ENCODE measurements at regions not wholly inside any gene's neighbourhood (a gene's known extent, or its start where the extent isn't known, plus 50 kb on each side); places are given as distances from the start of the nearest gene placed in this dataset.

DNA sequence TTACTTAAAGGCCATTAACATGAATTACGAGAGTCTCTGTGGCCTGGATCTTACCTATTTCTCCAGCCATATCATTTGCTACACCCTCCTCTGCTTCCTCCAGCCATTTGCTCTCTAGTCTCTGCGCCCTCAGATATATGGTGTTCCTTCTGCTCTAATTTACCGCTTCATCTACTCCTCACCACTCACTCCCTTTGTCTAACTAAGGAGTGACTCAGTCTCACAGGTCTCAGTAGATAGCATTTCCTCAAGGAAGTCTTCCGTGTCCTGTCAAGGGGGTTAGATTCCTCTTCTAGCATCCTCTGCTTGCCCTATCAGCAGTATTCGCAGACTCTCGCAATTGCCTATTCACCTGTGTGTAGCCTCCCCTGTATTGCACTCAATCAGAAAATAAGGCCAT is 892.1 kb upstream of the INTU start:
- no peak overlapping the region for H3K4me3 Mint-ChIP-seq
- no peaks in the 10 kb centered on the region for H3K27me3 Mint-ChIP-seq (ENCODE audit: low read depth)
- no peak overlapping the region for H3K27ac Mint-ChIP-seq (ENCODE audit: unreplicated experiment)
- no peaks in the 10 kb centered on the region for H3K9me3 Mint-ChIP-seq
- TF ChIP-seq, protein P1, sequence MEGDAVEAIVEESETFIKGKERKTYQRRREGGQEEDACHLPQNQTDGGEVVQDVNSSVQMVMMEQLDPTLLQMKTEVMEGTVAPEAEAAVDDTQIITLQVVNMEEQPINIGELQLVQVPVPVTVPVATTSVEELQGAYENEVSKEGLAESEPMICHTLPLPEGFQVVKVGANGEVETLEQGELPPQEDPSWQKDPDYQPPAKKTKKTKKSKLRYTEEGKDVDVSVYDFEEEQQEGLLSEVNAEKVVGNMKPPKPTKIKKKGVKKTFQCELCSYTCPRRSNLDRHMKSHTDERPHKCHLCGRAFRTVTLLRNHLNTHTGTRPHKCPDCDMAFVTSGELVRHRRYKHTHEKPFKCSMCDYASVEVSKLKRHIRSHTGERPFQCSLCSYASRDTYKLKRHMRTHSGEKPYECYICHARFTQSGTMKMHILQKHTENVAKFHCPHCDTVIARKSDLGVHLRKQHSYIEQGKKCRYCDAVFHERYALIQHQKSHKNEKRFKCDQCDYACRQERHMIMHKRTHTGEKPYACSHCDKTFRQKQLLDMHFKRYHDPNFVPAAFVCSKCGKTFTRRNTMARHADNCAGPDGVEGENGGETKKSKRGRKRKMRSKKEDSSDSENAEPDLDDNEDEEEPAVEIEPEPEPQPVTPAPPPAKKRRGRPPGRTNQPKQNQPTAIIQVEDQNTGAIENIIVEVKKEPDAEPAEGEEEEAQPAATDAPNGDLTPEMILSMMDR (conservative IDR thresholded peaks at IDR 0.05) = no peak
- H3K4me1 Mint-ChIP-seq = no peaks in the 10 kb centered on the region
- no peak for DNase-seq (ENCODE audit: low read depth, low spot score)
- peaks cover 2% of the 10 kb centered on the region for H3K36me3 Mint-ChIP-seq (ENCODE audit: low read depth)

DNA sequence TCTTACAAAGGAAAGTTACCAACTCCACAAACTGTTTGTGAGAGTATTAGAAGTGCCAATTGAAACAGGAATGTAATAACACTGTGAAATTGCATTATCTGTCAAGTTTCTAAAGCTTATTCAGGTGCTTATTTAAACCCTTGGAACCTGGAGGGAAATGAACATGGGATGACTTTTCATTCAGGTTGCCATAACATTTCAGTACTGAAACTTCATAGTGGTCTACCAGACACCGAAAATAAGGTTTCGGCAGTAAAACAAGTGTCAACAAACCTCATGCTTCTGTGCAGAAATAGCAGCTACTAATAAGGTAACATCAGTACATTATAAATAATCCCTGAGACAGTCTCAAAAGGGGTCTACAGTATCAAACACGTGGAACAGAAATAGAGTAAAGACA is 890.7 kb upstream of the INTU start:
- Mint-ChIP-seq H3K4me3 (no peak overlapping the region), H3K9me3 (peaks cover 3% of the 10 kb centered on the region), H3K4me1 (no peaks in the 10 kb centered on the region), H3K27ac (ENCODE audit: unreplicated experiment) (no peak overlapping the region), H3K36me3 (ENCODE audit: low read depth) (peaks cover 6% of the 10 kb centered on the region), H3K27me3 (ENCODE audit: low read depth) (no peaks in the 10 kb centered on the region)
- no peak for DNase-seq (ENCODE audit: low read depth, low spot score)
- TF ChIP-seq, protein P1 (conservative IDR thresholded peaks at IDR 0.05) = no peak

DNA sequence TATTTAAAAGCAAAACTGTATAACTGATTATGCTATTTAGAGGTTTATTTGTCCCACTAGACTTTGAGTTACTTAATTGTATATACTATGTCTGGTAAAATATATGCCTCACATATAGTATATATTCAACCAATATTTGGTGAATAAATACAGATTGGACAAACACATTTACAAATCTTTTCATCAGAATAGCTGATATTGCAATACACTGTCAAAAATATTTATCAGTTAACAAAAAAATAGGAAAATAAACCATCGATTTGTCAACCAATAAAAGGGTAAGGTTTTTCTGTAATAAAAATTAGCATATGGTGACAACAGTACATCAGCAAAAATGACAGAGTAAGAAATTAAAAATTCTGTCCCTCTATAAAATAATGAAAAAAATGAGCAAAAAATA is 889.9 kb upstream of the INTU start:
- H3K9me3 Mint-ChIP-seq = peaks cover 3% of the 10 kb centered on the region
- H3K27ac Mint-ChIP-seq (ENCODE audit: unreplicated experiment) = no peak overlapping the region
- TF ChIP-seq, protein P1 (conservative IDR thresholded peaks at IDR 0.05) = no peak

DNA sequence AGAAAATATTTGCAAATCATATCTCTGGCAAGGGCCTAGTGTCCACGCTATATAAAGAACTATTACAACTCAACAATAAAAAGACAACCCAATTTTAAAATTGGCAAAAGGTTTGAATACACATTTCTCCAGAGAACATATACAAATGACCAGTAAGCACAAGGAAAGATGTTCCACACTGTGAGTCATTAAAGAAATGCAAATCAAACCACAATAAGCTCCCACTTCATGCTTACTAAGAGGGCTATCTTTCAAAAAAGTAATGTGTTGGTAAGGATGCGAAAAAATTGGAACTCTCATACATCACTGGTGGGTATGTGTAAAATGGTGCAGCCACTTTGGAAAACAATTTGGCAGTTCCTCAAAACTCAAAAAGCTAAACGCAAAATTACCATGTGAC is 884.0 kb upstream of the INTU start:
- Mint-ChIP-seq H3K27ac (ENCODE audit: unreplicated experiment) (no peak overlapping the region), H3K4me3 (no peak overlapping the region), H3K27me3 (ENCODE audit: low read depth) (no peaks in the 10 kb centered on the region), H3K9me3 (peaks cover 3% of the 10 kb centered on the region), H3K36me3 (ENCODE audit: low read depth) (peaks cover 6% of the 10 kb centered on the region), H3K4me1 (no peaks in the 10 kb centered on the region)
- DNase-seq (ENCODE audit: low read depth, low spot score) = no peak
- TF ChIP-seq, protein P1 (conservative IDR thresholded peaks at IDR 0.05) = no peak

More for the DNA sequence above, 889.9 kb upstream of the INTU start:
- H3K27me3 Mint-ChIP-seq (ENCODE audit: low read depth) = no peaks in the 10 kb centered on the region
- H3K36me3 Mint-ChIP-seq (ENCODE audit: low read depth) = peaks cover 6% of the 10 kb centered on the region
- no peaks in the 10 kb centered on the region for H3K4me1 Mint-ChIP-seq
- DNase-seq (ENCODE audit: low read depth, low spot score) = no peak
- H3K4me3 Mint-ChIP-seq = no peak overlapping the region

DNA sequence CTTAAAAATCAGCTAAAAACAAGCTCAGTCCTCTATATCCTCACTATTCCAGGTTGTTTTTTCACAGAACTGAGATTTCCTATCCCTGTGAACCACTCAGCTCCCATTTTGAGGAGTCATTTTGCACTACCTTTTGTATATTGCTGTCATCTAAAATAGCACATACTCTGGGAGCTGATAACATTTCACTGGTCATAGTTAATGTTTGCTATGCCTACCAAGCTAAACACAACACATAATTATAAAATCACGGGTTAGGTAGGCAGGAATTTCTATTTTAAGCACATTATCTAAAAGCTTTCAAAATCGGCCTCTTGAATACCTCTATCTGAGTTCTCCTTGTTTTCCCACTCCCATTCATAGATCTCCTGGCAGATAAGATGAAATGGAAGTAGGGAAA is 882.0 kb upstream of the INTU start:
- Mint-ChIP-seq H3K27ac (ENCODE audit: unreplicated experiment) (no peak overlapping the region), H3K4me1 (no peaks in the 10 kb centered on the region), H3K4me3 (no peak overlapping the region), H3K36me3 (ENCODE audit: low read depth) (peaks cover 4% of the 10 kb centered on the region), H3K9me3 (peaks cover 3% of the 10 kb centered on the region), H3K27me3 (ENCODE audit: low read depth) (no peaks in the 10 kb centered on the region)
- DNase-seq (ENCODE audit: low read depth, low spot score) = no peak
- TF ChIP-seq, protein P1 (conservative IDR thresholded peaks at IDR 0.05) = no peak

DNA sequence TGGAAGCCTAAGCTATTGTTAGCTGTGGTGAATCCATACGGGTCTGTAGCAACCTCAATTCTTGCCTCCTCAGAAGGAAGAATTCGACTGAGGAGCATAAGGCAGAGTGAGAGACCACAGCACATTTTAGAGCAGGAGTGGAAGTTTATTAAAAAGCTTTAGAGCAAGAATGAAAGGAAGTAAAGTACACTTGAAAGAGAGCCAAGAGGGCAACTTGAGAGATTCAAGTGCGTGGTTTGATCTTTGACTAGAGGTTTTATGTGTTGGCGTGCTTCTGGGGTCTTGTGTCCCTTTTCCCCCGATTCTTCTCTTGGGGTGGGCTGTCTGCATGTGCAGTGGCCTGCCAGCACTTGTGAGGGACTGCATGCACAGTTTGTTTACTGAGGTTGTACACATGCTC is 880.6 kb upstream of the INTU start:
- no peak for DNase-seq (ENCODE audit: low read depth, low spot score)
- TF ChIP-seq, protein P1 (conservative IDR thresholded peaks at IDR 0.05) = no peak
- no peak overlapping the region for H3K27ac Mint-ChIP-seq (ENCODE audit: unreplicated experiment)
- no peaks in the 10 kb centered on the region for H3K4me1 Mint-ChIP-seq
- no peak overlapping the region for H3K4me3 Mint-ChIP-seq
- no peaks in the 10 kb centered on the region for H3K9me3 Mint-ChIP-seq
- H3K27me3 Mint-ChIP-seq (ENCODE audit: low read depth) = no peaks in the 10 kb centered on the region
- H3K36me3 Mint-ChIP-seq (ENCODE audit: low read depth) = no peaks in the 10 kb centered on the region

All from neural crest cell (in vitro differentiated cells).